CD14-positive monocyte (primary cell): ENCODE measurements at regions not wholly inside any gene's neighbourhood (a gene's known extent, or its start where the extent isn't known, plus 50 kb on each side); places are given as distances from the start of the nearest gene placed in this dataset.

Source experiments
- DNase-seq, 3 donors: peaks; one replicate each; pipeline ENCODE4 v3.0.0-alpha.2; 2011 to 2022
- H2AFZ ChIP-seq: 2 replicates; pipeline ENCODE4 v1.6.0; 2012; ENCODE audit warnings: mild to moderate bottlenecking, low read depth, low read length, inconsistent platforms; ENCODE audit not compliant: insufficient read depth, poor library complexity, severe bottlenecking
- H3K27ac ChIP-seq, 2 donors: 1 replicate in 1 of 2; 2 replicates in 1 of 2; pipeline ENCODE4 v1.5.1; 2012 to 2013; ENCODE audit warnings: low read length in 2 of 2, control low read depth in 1 of 2, inconsistent platforms in 1 of 2, low read depth in 1 of 2, mild to moderate bottlenecking in 1 of 2
- H3K27me3 ChIP-seq, 2 donors: one replicate each; pipeline versions ENCODE4 v1.6.0 to v1.6.1; 2011 to 2013; ENCODE audit warnings: low read length in 2 of 2; ENCODE audit not compliant: control insufficient read depth in 2 of 2, insufficient read depth in 2 of 2
- H3K36me3 ChIP-seq, 2 donors: replicated peaks in 1 of 2; 1 replicate in 1 of 2; 2 replicates in 1 of 2; pipeline versions ENCODE4 v1.5.1 to v1.6.1; 2012 to 2013; ENCODE audit warnings: low read length in 2 of 2, control low read depth in 1 of 2, inconsistent platforms in 1 of 2, mild to moderate bottlenecking in 1 of 2; ENCODE audit not compliant: insufficient read depth in 2 of 2, control insufficient read depth in 1 of 2
- H3K4me1 ChIP-seq, 2 donors: 1 replicate in 1 of 2; 2 replicates in 1 of 2; pipeline versions ENCODE4 v1.5.1 to v1.6.1; 2012 to 2013; ENCODE audit warnings: low read length in 2 of 2, control low read depth in 1 of 2, inconsistent platforms in 1 of 2, mild to moderate bottlenecking in 1 of 2, moderate library complexity in 1 of 2; ENCODE audit not compliant: insufficient read depth in 2 of 2, control insufficient read depth in 1 of 2
- H3K4me2 ChIP-seq: replicated peaks from 2 replicates; pipeline ENCODE3; 2012; ENCODE audit warnings: low read length, moderate library complexity, mild to moderate bottlenecking; ENCODE audit not compliant: poor library complexity, severe bottlenecking; ENCODE audit errors: extremely low read depth
- H3K4me3 ChIP-seq, 3 experiments: fragments of 200-600 bp in 1 of 3; sonication (generic) in 1 of 3; replicated peaks in 1 of 3; 1 replicate in 2 of 3; 2 replicates in 1 of 3; pipeline ENCODE4 v1.5.1; 2011 to 2013; ENCODE audit warnings: low read length in 3 of 3, mild to moderate bottlenecking in 3 of 3, control low read depth in 2 of 3, low read depth in 2 of 3, inconsistent platforms in 1 of 3, moderate library complexity in 1 of 3
- H3K79me2 ChIP-seq: 2 replicates; pipeline ENCODE4 v1.6.0; 2012; ENCODE audit warnings: mild to moderate bottlenecking, control low read depth, inconsistent platforms, low read length, moderate library complexity; ENCODE audit not compliant: insufficient read depth
- H3K9ac ChIP-seq: 2 replicates; pipeline ENCODE4 v1.6.0; 2017; ENCODE audit warnings: low read length, mild to moderate bottlenecking; ENCODE audit not compliant: insufficient read depth, poor library complexity, severe bottlenecking
- H3K9me3 ChIP-seq, 2 donors: replicated peaks in 1 of 2; 1 replicate in 1 of 2; 2 replicates in 1 of 2; pipeline versions ENCODE4 v1.5.1 to v1.6.1; 2012 to 2013; ENCODE audit warnings: low read length in 2 of 2, control low read depth in 1 of 2; ENCODE audit not compliant: control insufficient read depth in 1 of 2, insufficient read depth in 1 of 2
- H4K20me1 ChIP-seq: 2 replicates; pipeline ENCODE4 v1.6.0; 2012; ENCODE audit warnings: mild to moderate bottlenecking, low read length, control low read depth, moderate library complexity; ENCODE audit not compliant: insufficient read depth
- H3K27ac Mint-ChIP-seq, 7 donors: one replicate each; pipeline ENCODE4 v1.8.0; 2020; ENCODE audit warnings: mild to moderate bottlenecking in 7 of 7, mixed read lengths in 7 of 7, moderate library complexity in 6 of 7, inconsistent platforms in 2 of 7
- H3K27me3 Mint-ChIP-seq, 3 donors: one replicate each; pipeline ENCODE4 v1.8.0; 2021 to 2022; ENCODE audit warnings: low read depth in 3 of 3, mild to moderate bottlenecking in 3 of 3, mixed read lengths in 3 of 3, moderate library complexity in 3 of 3, inconsistent platforms in 1 of 3
- H3K36me3 Mint-ChIP-seq, 2 donors: one replicate each; pipeline ENCODE4 v1.8.0; 2020; ENCODE audit warnings: mixed read lengths in 2 of 2, inconsistent platforms in 1 of 2, mild to moderate bottlenecking in 1 of 2
- H3K4me1 Mint-ChIP-seq: one replicate; pipeline ENCODE4 v1.8.0; 2020; ENCODE audit warnings: mild to moderate bottlenecking, mixed read lengths
- H3K4me3 Mint-ChIP-seq, 2 donors: one replicate each; pipeline ENCODE4 v1.8.0; 2020; ENCODE audit warnings: mild to moderate bottlenecking in 2 of 2, mixed read lengths in 2 of 2, moderate library complexity in 1 of 2
- H3K9me3 Mint-ChIP-seq, 7 donors: one replicate each; pipeline ENCODE4 v1.8.0; 2020 to 2022; ENCODE audit warnings: mixed read lengths in 7 of 7, mild to moderate bottlenecking in 6 of 7, moderate library complexity in 6 of 7, inconsistent platforms in 2 of 7
- WGBS: methylation state at CpG from one replicate; pipeline ENCODE4 v1.1.5; 2013; ENCODE audit warnings: missing lambda C conversion rate; ENCODE audit not compliant: insufficient coverage; 5-methylcytosine and 5-hydroxymethylcytosine counted together
- intact Hi-C, 2 donors: fragments of 100-400 bp; cut with micrococcal nuclease; formaldehyde crosslinking; loops; one replicate each; pipeline versions ENCODE4 v1.15.0 to v1.15.1; 2023
- TF ChIP-seq, protein P1 (sequence below): fragments of 200-600 bp; IDR thresholded peaks from one replicate; pipeline ENCODE4 v1.8.0; 2022; ENCODE audit warnings: antibody characterized with exemption, mild to moderate bottlenecking

GRCh38 chr3:130250982-130251381 is 94.5 kb upstream of the COL6A5 start:
- no peak overlapping the region for H3K4me3 Mint-ChIP-seq
- no peaks in the 10 kb centered on the region for H3K9me3 Mint-ChIP-seq
- peaks cover 2 to 3% (median 2%) of the 10 kb centered on the region in 3 donors for H3K27me3 Mint-ChIP-seq
- TF ChIP-seq, protein P1, sequence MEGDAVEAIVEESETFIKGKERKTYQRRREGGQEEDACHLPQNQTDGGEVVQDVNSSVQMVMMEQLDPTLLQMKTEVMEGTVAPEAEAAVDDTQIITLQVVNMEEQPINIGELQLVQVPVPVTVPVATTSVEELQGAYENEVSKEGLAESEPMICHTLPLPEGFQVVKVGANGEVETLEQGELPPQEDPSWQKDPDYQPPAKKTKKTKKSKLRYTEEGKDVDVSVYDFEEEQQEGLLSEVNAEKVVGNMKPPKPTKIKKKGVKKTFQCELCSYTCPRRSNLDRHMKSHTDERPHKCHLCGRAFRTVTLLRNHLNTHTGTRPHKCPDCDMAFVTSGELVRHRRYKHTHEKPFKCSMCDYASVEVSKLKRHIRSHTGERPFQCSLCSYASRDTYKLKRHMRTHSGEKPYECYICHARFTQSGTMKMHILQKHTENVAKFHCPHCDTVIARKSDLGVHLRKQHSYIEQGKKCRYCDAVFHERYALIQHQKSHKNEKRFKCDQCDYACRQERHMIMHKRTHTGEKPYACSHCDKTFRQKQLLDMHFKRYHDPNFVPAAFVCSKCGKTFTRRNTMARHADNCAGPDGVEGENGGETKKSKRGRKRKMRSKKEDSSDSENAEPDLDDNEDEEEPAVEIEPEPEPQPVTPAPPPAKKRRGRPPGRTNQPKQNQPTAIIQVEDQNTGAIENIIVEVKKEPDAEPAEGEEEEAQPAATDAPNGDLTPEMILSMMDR, result no peak
- Histone ChIP-seq H3K9me3 (no peaks in the 10 kb centered on the region), H3K79me2 (no peaks in the 10 kb centered on the region), H3K4me1 (no peaks in the 10 kb centered on the region), H3K27me3 (no peaks in the 10 kb centered on the region), H4K20me1 (no peaks in the 10 kb centered on the region), H3K4me3 (no peak overlapping the region), H3K36me3 (no peaks in the 10 kb centered on the region), H3K27ac (no peak overlapping the region), H3K9ac (no peak overlapping the region), H2AFZ (no peak overlapping the region), H3K4me2 (no peak overlapping the region)
- no peak for DNase-seq
- WGBS, result 95% methylated on average over 9 of the region's 12 CpGs
- H3K4me1 Mint-ChIP-seq, result no peaks in the 10 kb centered on the region
- no peaks in the 10 kb centered on the region for H3K36me3 Mint-ChIP-seq
- intact Hi-C loops, result no loop called here
- no peak overlapping the region for H3K27ac Mint-ChIP-seq

DNA sequence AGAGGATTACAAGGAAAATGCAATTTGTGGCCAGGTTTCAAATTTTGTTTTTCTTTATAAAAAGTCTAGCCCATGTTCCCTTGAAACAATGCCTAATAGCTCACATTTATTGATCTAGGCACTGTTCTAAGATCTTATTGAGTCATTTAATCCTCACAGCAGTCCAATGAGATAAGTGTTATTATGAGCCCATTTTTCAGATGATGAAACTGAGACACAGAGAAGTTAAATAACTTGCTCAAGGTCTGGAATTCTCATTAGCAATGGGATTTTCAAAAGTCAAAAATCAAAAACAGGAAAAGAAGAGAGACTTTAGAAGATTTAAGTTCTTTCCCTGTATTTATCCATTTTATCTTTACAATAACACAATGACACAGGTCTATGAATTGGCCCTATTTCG is 90.0 kb upstream of the COL6A5 start:
- no peaks in the 10 kb centered on the region for H3K27me3 ChIP-seq
- Mint-ChIP-seq H3K9me3 (peaks cover 0 to 2% (median 0%) of the 10 kb centered on the region in 7 donors), H3K4me3 (no peak overlapping the region), H3K27ac (no peak overlapping the region), H3K36me3 (no peaks in the 10 kb centered on the region), H3K4me1 (no peaks in the 10 kb centered on the region), H3K27me3 (peaks cover 3 to 5% (median 5%) of the 10 kb centered on the region in 3 donors)
- WGBS, result no CpG with 5 or more reads among the region's 1 CpG
- H3K79me2 ChIP-seq, result no peaks in the 10 kb centered on the region
- no peak overlapping the region for H3K4me3 ChIP-seq
- H3K27ac ChIP-seq, result no peak overlapping the region
- no peaks in the 10 kb centered on the region for H3K9me3 ChIP-seq
- no peak overlapping the region for H2AFZ ChIP-seq
- no peak for DNase-seq
- no peak overlapping the region for H3K4me2 ChIP-seq
- TF ChIP-seq, protein P1, result no peak
- intact Hi-C loops, result no loop called here
- no peaks in the 10 kb centered on the region for H4K20me1 ChIP-seq
- H3K9ac ChIP-seq, result no peak overlapping the region
- no peaks in the 10 kb centered on the region for H3K36me3 ChIP-seq
- no peaks in the 10 kb centered on the region for H3K4me1 ChIP-seq
